PC-3 (cell line): ENCODE measurements at regions not wholly inside any gene's neighbourhood (a gene's known extent, or its start where the extent isn't known, plus 50 kb on each side); places are given as distances from the start of the nearest gene placed in this dataset.
"Not testable (repeated sequence)": the region's sequence is repeated elsewhere in the genome, so short reads cannot be mapped to it uniquely, and the experiment has no call there.

ENCODE experiments used
- CTCF ChIP-seq: fragments of 300-600 bp; sonication (generic); conservative IDR thresholded peaks from 2 replicates; pipeline ENCODE4 v1.5.1; 2017; ENCODE audit warnings: antibody characterized with exemption, low read depth, mild to moderate bottlenecking, low read length
- EZH2 ChIP-seq: fragments of 300-600 bp; sonication (generic); IDR thresholded peaks from one replicate; pipeline ENCODE4 v1.6.1; 2017; ENCODE audit warnings: antibody characterized with exemption, mild to moderate bottlenecking, low read length; ENCODE audit not compliant: unreplicated experiment
- EZH2phosphoT487 ChIP-seq: fragments of 300-600 bp; sonication (generic); IDR thresholded peaks from 2 replicates; pipeline ENCODE4 v1.6.1; 2018; ENCODE audit warnings: mild to moderate bottlenecking, antibody characterized with exemption, low read length, borderline replicate concordance

DNA sequence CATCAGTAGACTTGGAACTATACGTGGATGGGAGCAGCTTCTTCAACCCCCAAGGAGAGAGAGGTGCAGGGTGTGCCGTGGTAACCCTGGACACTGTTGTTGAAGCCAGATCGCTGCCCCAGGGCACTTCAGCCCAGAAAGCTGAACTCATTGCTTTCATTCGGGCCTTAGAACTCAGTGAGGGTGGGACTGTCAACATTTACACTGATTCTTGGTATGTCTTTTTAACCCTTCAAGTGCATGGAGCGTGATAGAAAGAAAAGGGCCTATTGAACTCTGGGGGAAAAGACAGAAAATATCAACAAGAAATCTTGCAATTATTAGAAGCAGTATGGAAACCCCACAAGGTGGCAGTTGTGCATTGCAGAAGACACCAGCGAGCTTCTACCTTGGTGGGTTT is 74.0 kb downstream of the DAPL1 start:
- TF ChIP-seq EZH2, CTCF, EZH2phosphoT487: not testable (repeated sequence)
